Left colon (tissue), 2 donors: ENCODE measurements at regions not wholly inside any gene's neighbourhood (a gene's known extent, or its start where the extent isn't known, plus 50 kb on each side); places are given as distances from the start of the nearest gene placed in this dataset.
"Not testable (repeated sequence)": the region's sequence is repeated elsewhere in the genome, so short reads cannot be mapped to it uniquely, and the experiment has no call there.

Experiments
- ATAC-seq: fragments of 200-7000 bp; cut with Tn5 transposase; one replicate; pipeline ENCODE4 v1.9.1; 2020; ENCODE audit warnings: mild to moderate bottlenecking, moderate library complexity
- DNase-seq, 2 donors: peaks; one replicate each; pipeline ENCODE4 v3.0.0-alpha.2; 2020
- intact Hi-C, 2 donors: fragments of 100-400 bp; cut with DNase I in 1 of 2; cut with micrococcal nuclease in 1 of 2; formaldehyde crosslinking; loops; one replicate each; pipeline versions ENCODE4 v1.11.2 to v1.14.0; 2022; cut with DNase I, micrococcal nuclease
- donor health status: DM: no; HTN: no; CAD: no.
- donor health status: DM: yes; HTN: yes; CAD: no.

DNA sequence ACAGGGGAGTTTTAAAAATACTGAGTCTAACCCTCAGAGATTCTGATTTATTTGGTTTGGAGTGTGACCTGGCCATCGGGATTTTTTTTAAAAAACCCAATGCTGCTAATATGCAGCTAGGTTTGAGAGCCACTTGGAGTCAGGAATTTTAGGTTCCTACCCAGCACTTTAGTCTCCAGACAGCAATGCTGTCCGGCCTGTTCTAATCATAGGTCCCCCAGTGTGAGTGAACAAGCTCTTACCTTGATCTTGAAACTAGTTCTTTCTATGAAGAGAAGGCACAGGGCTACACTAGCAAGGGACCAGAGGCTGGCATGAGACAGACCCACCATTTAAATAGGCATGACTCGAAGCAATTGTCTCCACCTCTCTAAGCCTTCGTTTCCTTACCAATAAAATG is 103.5 kb downstream of the SMIM20 start:
- intact Hi-C loops = no loop called here
- no peak for DNase-seq
- no peak for ATAC-seq

DNA sequence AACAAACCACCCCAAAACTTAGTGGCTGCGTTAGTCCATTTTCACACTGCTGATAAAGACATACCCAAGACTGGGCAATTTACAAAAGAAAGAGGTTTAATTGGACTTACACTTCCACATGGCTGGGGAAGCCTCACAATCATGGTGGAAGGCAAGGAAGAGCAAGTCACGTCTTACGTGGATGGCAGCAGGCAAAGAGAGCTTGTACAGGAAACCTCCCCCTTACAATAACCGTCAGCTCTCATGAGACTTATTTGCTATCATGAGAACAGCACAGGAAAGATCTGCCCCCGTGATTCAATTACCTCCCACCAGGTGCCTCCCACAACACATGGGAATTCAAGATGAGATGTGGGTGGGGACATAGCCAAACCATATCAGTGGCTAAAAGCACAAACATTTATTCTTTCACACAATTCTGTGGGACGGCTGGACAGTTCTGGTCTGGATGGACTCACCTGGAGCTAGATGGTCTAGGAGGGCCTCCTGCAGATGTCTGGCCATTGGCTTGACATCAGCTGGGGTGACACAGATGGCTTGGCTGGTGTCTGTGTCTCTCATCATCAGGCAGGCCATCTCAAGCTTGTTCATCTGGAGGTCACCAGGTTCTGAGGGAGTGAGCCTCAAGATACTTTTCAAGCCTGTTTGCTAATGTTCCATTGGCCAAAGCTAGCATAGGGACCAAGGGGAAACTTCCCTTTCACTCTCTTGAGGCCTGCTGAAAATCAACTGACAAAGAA is 104.1 kb downstream of the SMIM20 start:
- not testable (repeated sequence) for ATAC-seq

DNA sequence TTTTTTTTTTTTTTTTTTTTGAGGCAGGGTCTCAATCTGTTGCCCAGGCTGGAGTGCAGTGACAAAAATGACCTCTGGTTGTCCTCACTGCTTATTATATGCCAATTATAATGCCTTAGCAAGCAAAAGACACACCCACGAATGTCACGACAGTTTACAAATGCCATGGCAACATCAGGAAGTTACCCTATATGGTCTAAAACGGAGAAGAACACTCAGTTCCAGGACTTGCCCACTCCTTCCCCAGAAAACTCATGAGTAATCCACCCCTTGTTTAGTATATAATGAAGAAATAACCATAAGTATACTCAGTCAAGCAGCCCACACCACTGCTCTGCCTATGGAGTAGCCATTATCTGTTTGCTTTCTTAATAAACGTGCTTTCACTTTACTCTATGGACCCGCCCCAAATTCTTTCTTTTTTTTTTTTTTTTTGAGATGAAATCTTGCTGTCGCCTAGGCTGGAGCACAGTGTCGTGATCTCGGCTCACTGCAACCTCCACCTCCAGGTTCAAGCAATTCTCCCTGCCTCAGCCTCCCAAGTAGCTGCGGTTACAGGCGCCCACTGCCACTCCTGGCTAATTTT is 106.2 kb downstream of the SMIM20 start:
- intact Hi-C loops = loop anchor here in 1 of 2 donors (10.0 kb wide), 1 partner anchor 305 kb away; the partner anchor contains the start of gene RBPJ
- DNase-seq = no peak
- ATAC-seq = no peak

More for the DNA sequence above, 104.1 kb downstream of the SMIM20 start:
- intact Hi-C loops, DNase-seq: not testable (repeated sequence)

DNA sequence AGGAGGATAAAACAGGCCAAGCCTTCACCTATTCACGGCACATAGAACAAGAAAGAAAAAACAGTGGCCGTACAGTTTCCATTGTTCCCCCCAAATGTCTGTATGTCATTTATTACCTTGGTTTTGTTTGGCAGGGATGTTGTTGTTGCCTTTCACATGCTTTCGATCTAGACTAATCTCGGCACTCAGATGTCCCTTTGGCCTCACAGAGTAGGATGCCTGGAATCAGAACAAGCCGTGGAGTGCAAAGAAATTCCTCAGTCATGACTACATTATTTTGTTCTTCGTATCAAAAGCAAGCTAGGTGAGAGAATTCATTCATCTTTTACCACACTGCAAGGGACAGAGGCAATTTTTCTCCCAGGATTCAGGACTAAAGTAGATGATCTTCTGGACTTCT is 106.9 kb downstream of the SMIM20 start:
- no peak for DNase-seq
- ATAC-seq = no peak
- intact Hi-C loops = loop anchor here in 1 of 2 donors (10.0 kb wide), 1 partner anchor 304 kb away; the partner anchor contains the start of gene RBPJ

DNA sequence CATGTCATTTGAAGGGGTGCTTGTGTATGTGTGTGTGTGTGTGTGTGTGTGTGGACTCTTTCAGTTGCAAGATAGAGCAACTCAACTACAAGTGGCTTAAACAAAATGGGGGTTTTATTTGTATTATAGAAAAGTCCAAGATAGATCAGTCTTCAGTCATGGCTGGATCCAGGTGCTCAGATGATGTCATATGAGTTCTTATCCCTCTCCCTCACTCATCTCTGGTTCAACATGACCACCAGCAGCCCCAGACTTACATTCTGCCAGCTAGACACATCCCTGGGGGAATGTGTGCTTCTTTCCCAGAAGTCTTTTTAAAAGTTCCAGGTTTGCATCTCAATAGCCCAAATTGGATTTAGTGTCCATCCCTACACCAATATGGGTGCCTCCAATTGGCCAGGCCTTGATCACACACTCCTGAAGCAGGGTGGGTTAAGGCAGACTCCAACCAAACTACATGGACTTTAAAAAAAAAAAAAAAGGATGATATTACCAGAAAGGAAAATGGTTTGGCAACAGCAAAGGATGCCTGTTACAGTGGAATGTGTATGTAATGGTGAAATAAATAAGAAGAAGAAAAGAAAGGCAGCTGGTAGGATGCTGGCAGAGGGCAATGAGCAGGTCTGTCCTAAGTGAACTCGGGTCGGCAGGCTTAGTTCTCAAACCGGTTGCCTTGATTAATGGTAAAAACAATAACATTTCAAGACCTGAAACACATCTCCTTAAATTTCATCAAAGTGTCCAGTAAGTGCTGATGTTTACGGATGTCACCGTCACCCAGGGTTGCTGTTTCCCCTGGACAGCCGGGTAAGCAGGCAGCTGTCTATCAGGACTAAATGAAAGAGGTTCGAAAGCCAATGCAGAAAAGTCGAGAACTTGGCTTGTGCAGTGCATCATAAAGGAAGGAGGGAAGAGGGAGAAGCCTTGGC is 107.7 kb downstream of the SMIM20 start:
- ATAC-seq = peak; percentile 30
- intact Hi-C loops = loop anchor here in 1 of 2 donors (10.0 kb wide), 1 partner anchor 303 kb away; the partner anchor contains the start of gene RBPJ
- no peak for DNase-seq

DNA sequence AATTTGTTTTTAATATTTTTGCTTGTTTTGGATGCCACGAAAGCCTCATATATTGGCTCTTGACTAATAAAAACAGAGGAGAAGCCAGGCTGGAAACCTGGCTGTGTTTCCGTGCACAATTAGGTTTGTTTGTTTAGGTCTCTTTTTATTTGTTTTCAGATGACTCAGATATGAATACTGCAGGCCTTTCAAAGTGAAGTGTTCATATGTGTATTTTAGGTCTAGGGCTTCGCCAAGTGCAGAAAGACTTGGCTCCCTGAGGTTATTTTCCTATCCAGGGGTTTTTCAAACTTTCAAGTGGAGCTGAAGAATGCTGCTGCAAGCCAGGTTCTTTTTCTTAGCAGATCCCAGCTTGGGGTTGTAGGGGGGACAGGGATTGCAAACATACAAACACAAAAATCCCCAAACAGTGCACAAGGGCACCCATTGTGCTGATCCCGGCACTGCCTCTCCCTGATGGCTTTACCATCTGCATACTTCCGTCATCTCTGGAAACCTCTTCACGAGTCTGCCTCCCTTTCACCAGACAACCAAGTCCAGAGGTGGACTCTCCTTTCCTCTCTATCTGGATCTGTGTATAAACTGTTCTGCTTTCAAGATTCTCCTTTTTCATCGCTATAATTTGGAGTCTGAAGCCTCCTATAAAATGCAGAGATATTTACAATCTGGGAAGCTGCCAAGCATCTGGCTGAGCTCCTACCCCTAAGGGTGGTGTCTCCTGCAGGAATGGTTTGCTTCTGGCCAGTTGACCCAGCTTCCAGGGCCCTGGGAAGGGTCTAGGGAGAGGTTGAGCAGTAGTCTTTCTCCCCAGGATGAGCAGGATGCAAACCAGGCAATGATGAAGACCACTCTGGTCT is 108.6 kb downstream of the SMIM20 start:
- peak; percentile 94 for ATAC-seq
- no peak for DNase-seq
- intact Hi-C loops = loop anchor here in 1 of 2 donors (10.0 kb wide), 1 partner anchor 302 kb away; the partner anchor contains the start of gene RBPJ

DNA sequence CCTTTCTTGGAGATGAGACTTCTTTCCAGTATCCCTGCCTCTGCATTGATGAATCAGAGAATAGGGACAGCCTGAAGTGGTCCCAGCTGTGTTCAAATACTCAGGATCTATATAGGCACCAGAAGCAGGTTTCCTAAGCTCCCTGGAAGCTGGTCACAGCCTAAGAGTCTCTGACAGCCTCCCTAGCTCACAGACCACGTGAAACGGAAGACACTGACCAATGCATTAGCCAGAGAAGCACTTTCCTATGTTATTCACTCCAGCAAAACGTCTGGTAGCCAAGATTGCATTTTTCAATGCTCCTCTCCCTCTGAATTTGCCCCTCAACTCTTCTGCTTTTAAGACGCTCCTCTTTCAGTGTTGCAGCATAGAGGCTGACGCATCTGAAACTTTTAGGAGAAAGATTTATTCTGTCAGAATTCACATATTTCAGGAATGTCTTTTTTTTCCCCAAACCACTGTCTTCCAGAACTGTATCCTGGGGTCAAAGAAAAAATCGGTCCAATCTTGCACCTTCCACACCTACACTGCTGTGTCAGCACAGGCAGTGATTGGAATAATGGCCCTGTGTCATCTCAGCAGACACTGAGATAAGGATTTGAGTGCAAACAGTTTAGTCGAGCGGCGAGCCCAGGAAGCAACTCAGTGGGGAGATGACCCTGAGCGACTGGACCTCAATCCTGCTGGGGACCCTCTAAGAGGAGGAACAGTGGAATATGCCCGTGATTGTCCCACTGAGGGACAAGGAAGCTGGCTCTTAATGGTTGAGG is 109.4 kb downstream of the SMIM20 start:
- DNase-seq (no peak), ATAC-seq (no peak)
- intact Hi-C loops = loop anchor here in 1 of 2 donors (10.0 kb wide), 1 partner anchor 301 kb away; the partner anchor contains the start of gene RBPJ

DNA sequence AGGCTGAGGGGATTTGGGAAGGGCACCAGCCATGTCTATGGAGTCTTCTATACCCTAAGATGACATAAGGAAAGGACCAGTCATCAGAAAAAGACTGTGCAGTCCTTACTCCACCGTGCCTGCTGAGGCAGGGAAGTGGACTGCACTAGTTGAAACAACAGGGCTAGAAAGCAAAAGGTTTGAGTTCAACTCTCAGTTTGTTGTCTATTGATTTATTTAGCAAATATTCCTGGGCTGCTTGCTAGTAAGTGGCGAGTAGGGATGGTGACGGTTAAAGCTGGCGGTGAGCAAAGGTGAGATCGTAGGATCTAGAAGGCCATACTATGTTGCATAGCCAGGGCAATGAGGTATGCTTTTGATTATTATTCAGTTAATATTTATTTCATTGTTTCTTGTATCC is 110.1 kb downstream of the SMIM20 start:
- DNase-seq = no peak
- intact Hi-C loops = loop anchor here in 1 of 2 donors (10.0 kb wide), 1 partner anchor 301 kb away; the partner anchor contains the start of gene RBPJ
- no peak for ATAC-seq

DNA sequence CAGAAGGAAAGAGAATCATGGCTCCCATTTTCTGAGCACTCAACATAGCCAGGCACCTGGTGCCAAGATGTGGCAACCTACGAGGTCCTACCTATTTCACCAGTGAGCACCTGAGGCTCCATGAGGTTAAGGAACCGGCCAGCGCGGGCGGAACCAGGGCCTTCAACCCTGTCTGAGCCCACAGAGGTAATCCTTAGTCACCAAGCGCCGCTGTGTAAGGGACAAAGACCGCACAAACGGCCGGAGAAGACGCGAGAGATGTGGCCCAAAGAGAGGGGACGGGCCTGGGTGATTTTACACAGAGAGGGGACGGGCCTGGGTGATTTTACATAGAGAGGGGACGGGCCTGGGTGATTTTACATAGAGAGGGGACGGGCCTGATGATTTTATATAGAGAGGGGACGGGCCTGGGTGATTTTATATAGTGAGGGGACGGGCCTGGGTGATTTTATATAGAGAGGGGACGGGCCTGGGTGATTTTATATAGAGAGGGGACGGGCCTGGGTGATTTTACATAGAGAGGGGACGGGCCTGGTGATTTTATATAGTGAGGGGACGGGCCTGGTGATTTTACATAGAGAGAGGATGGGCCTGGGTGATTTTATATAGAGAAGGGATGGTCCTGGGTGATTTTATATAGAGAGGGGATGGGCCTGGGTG is 114.2 kb downstream of the SMIM20 start:
- ATAC-seq (no peak), DNase-seq (no peak)
- intact Hi-C loops = loop anchor here in 1 of 2 donors (10.0 kb wide), 1 partner anchor 297 kb away; the partner anchor contains the start of gene RBPJ

DNA sequence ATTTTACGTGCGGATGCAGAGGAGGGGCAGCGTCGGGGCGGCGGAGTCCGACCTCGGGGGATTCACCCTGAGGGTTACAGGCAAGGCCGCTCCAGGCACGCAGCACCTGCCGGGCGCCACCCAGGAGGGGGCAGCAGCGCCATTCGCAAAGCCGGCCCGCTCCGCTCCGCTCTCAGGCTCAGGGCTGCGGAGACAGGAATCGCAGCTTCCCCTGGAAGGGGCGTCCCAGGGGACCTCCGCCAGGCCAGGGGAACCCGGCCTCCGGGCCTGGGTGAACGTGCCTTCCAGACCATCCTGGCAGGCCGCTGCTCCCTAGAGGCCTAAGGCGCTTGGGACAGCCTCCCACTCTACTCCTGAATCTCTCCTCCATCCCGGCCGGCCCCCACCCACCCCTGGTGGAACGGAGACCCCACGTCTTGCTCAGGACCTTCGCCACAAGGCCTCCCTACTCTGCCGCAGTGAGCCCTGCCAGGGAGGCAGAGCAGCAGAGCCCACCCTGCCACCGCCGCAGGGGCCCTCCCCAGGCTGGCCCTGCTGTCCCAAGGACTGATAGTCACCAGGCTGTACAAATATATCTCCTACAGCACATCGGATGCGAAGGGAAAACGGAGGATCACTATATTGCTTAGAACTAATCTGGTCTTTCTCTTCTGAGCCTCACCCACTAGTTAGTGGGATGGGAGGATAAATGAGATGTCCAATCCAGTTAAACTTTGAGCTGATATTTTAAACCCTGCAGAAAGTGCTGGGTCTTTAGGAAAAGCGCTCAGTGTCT is 115.0 kb downstream of the SMIM20 start:
- intact Hi-C loops = loop anchor here in 1 of 2 donors (10.0 kb wide), 1 partner anchor 296 kb away; the partner anchor contains the start of gene RBPJ
- ATAC-seq (peak; percentile 89), DNase-seq (peak; percentile 50 to 72)

DNA sequence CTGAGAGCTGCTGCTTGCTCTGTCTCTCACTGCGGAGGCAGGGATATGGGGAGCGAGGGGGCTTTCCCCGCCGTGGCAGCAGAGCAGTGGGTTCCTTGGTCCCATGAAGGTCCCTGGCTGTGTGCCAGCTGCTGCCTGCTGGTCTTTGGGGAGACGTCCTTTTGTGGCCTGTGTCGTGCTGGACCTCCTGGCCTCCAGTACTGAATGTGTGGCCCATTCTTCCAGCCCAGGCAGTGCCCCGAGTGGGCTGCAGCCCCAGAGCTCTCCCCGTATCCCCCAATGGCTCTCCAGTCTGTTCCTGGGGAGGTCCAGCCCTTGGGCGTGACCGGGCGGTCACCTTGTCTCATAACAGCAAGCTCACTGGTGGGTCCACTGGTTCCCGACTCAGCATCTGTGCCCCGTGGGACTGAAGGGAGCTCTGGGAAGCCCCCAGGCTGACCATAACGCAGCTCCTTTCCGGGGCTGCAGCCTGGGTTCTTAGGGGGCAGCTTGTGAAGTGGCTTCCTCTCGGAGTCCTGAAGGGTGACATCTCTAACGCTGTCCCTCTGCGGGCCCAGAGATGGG is 115.6 kb downstream of the SMIM20 start:
- ATAC-seq = no peak
- intact Hi-C loops = loop anchor here in 1 of 2 donors (10.0 kb wide), 1 partner anchor 295 kb away; the partner anchor contains the start of gene RBPJ
- DNase-seq = no peak

DNA sequence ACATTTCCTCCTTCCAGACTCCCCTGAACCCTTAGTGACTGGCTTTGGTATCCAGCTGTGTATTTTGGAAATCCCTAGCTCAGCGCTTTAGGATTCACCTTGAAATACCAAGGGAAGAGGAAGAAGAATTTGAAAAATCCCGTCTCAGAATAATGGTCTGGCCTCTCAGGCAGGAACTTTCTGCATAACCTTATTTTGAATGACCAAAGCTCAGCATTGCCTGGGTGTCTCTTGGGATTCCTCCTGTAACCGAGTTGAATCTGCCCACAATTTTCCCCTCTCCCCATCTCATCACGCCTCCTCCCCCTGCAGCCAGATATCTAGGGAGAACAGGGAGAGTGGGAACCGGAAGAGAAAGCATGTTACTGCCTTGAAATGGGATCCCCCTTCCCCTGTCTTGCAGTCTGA is 116.2 kb downstream of the SMIM20 start:
- intact Hi-C loops = no loop called here
- no peak for ATAC-seq

DNA sequence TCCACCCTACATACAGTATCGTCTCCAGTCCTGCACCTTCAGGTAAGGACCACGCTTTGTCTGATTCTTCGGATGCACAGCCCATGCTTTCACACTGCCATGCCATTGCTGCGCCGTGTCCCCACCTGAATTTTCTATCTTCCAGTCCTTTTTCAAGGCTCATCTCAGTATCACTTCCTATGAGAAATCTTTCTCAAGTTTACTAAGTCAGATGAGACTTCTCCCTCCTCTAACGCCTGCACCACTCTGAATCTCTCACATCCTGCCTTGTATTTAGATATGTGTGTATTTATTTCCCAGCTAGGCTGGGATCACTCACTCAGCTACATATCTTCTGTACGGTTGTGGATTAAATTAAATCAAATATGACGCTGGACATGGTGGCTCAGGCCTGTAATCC is 116.8 kb downstream of the SMIM20 start:
- intact Hi-C loops = no loop called here
- ATAC-seq = no peak
- no peak for DNase-seq

More for the DNA sequence above, 116.2 kb downstream of the SMIM20 start:
- DNase-seq = no peak

DNA sequence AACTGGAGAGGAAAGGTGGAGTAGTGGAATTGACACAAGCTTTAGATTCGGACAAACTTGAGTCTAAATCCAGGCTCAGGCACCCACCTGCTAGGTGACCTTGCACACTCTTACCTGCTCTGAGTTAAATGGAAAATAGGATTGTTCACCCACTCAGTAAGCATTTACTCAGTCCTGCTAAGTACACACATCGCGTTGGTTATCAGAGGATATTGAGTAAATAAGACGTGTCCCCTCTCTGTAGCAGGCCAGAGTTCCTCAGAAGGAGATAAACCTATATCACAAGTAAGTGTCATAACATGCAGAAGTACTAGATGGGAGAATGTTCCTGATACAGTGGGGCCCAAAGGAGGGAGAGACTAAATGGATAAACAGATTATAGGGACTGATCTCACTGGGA is 117.7 kb downstream of the SMIM20 start:
- DNase-seq (no peak), ATAC-seq (no peak)
- intact Hi-C loops = no loop called here

DNA sequence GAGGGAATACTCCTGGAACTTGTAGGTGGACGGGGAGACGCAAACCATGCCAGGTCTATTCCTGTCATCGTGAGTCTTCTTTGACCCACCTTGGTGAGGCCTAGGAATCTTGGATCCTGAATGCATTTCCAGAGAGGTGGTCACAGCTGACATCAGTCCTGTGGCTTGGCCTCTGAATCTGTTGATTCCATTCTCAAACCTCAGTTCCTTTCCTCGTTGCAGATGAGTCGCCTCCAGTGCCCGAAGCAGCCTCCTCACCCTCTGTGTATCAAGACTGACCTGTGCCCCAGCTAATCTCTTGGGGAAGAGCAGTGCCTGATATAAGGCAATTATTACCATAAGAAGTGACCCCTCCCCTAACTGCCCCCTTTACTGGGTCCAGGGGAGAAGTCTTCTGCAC is 118.1 kb downstream of the SMIM20 start:
- ATAC-seq (no peak), DNase-seq (no peak)
- intact Hi-C loops = no loop called here
